ENCODE measurements at regions not wholly inside any gene's neighbourhood (a gene's known extent, or its start where the extent isn't known, plus 50 kb on each side); places are given as distances from the start of the nearest gene placed in this dataset.

GRCh38 chr12:126482238-126482889, 1417.1 kb downstream of the AACS start:
- no peak for DNase-seq (ENCODE audit: low read depth, low spot score)
- in situ Hi-C loops (cut with HindIII; ENCODE audit: low pct_unique_long_range_greater_than_20kb, low sequenced_read_pairs), result no loop called here

GRCh38 chr12:126483145-126484068, 1418.2 kb downstream of the AACS start:
- no peak for DNase-seq (ENCODE audit: low read depth, low spot score)
- in situ Hi-C loops (cut with HindIII; ENCODE audit: low pct_unique_long_range_greater_than_20kb, low sequenced_read_pairs), result no loop called here

- DNase-seq (ENCODE audit: low read depth, low spot score), result no peak
- in situ Hi-C loops (cut with HindIII; ENCODE audit: low pct_unique_long_range_greater_than_20kb, low sequenced_read_pairs), result no loop called here
These were observed 1422.3 kb downstream of the AACS start for GRCh38 chr12:126487431-126487980.

GRCh38 chr12:126488806-126489205, 1423.6 kb downstream of the AACS start:
- no peak for DNase-seq (ENCODE audit: low read depth, low spot score)
- in situ Hi-C loops (cut with HindIII; ENCODE audit: low pct_unique_long_range_greater_than_20kb, low sequenced_read_pairs), result no loop called here

- in situ Hi-C loops (cut with HindIII; ENCODE audit: low pct_unique_long_range_greater_than_20kb, low sequenced_read_pairs), result no loop called here
- no peak for DNase-seq (ENCODE audit: low read depth, low spot score)
These were observed 1426.9 kb downstream of the AACS start for GRCh38 chr12:126492181-126492580.

GRCh38 chr12:126493366-126494108, 1428.3 kb downstream of the AACS start:
- no peak for DNase-seq (ENCODE audit: low read depth, low spot score)
- in situ Hi-C loops (cut with HindIII; ENCODE audit: low pct_unique_long_range_greater_than_20kb, low sequenced_read_pairs), result no loop called here

GRCh38 chr12:126496201-126496600, 1431.0 kb downstream of the AACS start:
- no peak for DNase-seq (ENCODE audit: low read depth, low spot score)
- in situ Hi-C loops (cut with HindIII; ENCODE audit: low pct_unique_long_range_greater_than_20kb, low sequenced_read_pairs), result no loop called here

- in situ Hi-C loops (cut with HindIII; ENCODE audit: low pct_unique_long_range_greater_than_20kb, low sequenced_read_pairs), result no loop called here
- DNase-seq (ENCODE audit: low read depth, low spot score), result no peak
These were observed 1441.4 kb downstream of the AACS start for GRCh38 chr12:126506426-126507182.

- in situ Hi-C loops (cut with HindIII; ENCODE audit: low pct_unique_long_range_greater_than_20kb, low sequenced_read_pairs), result no loop called here
- no peak for DNase-seq (ENCODE audit: low read depth, low spot score)
These were observed 1442.0 kb downstream of the AACS start for GRCh38 chr12:126507231-126507630.

- DNase-seq (ENCODE audit: low read depth, low spot score), result no peak
- in situ Hi-C loops (cut with HindIII; ENCODE audit: low pct_unique_long_range_greater_than_20kb, low sequenced_read_pairs), result no loop called here
These were observed 1444.3 kb downstream of the AACS start for GRCh38 chr12:126509572-126509971.

- no peak for DNase-seq (ENCODE audit: low read depth, low spot score)
- in situ Hi-C loops (cut with HindIII; ENCODE audit: low pct_unique_long_range_greater_than_20kb, low sequenced_read_pairs), result no loop called here
These were observed 1445.4 kb downstream of the AACS start for GRCh38 chr12:126510630-126511029.

- DNase-seq (ENCODE audit: low read depth, low spot score), result no peak
- in situ Hi-C loops (cut with HindIII; ENCODE audit: low pct_unique_long_range_greater_than_20kb, low sequenced_read_pairs), result no loop called here
These were observed 1448.0 kb downstream of the AACS start for GRCh38 chr12:126512916-126513913.

GRCh38 chr12:126518596-126519200, 1453.5 kb downstream of the AACS start:
- no peak for DNase-seq (ENCODE audit: low read depth, low spot score)
- in situ Hi-C loops (cut with HindIII; ENCODE audit: low pct_unique_long_range_greater_than_20kb, low sequenced_read_pairs), result no loop called here

GRCh38 chr12:126519833-126520232, 1454.6 kb downstream of the AACS start:
- no peak for DNase-seq (ENCODE audit: low read depth, low spot score)
- in situ Hi-C loops (cut with HindIII; ENCODE audit: low pct_unique_long_range_greater_than_20kb, low sequenced_read_pairs), result no loop called here

GRCh38 chr12:126523891-126524290, 1458.7 kb downstream of the AACS start:
- in situ Hi-C loops (cut with HindIII; ENCODE audit: low pct_unique_long_range_greater_than_20kb, low sequenced_read_pairs), result no loop called here
- DNase-seq (ENCODE audit: low read depth, low spot score), result no peak

GRCh38 chr12:126534495-126534894, 1469.3 kb downstream of the AACS start:
- DNase-seq (ENCODE audit: low read depth, low spot score), result no peak
- in situ Hi-C loops (cut with HindIII; ENCODE audit: low pct_unique_long_range_greater_than_20kb, low sequenced_read_pairs), result no loop called here

Data from SK-MEL-5 (cell line).